DND-41 (cell line): ENCODE measurements at regions not wholly inside any gene's neighbourhood (a gene's known extent, or its start where the extent isn't known, plus 50 kb on each side); places are given as distances from the start of the nearest gene placed in this dataset.

ENCODE experiments used
- CTCF ChIP-seq: IDR thresholded peaks from 2 replicates; pipeline ENCODE4 v1.5.1; 2012; ENCODE audit warnings: borderline replicate concordance, low read length, moderate library complexity, mild to moderate bottlenecking; ENCODE audit not compliant: poor library complexity, severe bottlenecking; ENCODE audit errors: extremely low read depth
- EZH2 ChIP-seq: IDR thresholded peaks from 3 replicates; pipeline ENCODE4 v1.6.1; 2012; ENCODE audit warnings: borderline replicate concordance, low read depth, mild to moderate bottlenecking, moderate library complexity, low read length, inconsistent platforms; ENCODE audit not compliant: severe bottlenecking

GRCh38 chr4:57205580-57205979 lies 95.4 kb upstream of the IGFBP7 start:
- no peak for TF ChIP-seq CTCF
- no peak for TF ChIP-seq EZH2
